GM13977 (cell line): ENCODE measurements at regions not wholly inside any gene's neighbourhood (a gene's known extent, or its start where the extent isn't known, plus 50 kb on each side); places are given as distances from the start of the nearest gene placed in this dataset.

Source experiments
- DNase-seq: peaks from one replicate; pipeline ENCODE4 v3.0.0; 2012; ENCODE audit warnings: low spot score
- CTCF ChIP-seq: IDR thresholded peaks from 2 replicates; pipeline ENCODE4 v1.5.1; 2012; ENCODE audit warnings: mild to moderate bottlenecking, control low read depth; ENCODE audit not compliant: insufficient read depth; ENCODE audit errors: extremely low read depth, missing control alignments
- in situ Hi-C: fragments of 300-500 bp; cut with MboI; formaldehyde crosslinking; loops from one replicate; pipeline ENCODE4 v1.12.0; 2022; ENCODE audit warnings: low sequenced_read_pairs, low pct_unique_long_range_greater_than_20kb, mixed read lengths, inconsistent platforms; ENCODE audit not compliant: unreplicated experiment

- in situ Hi-C loops, result loop anchor here (25.0 kb wide), 1 partner anchor 449 kb away; no protein-coding TSS in a partner anchor
- TF ChIP-seq CTCF, result peak; percentile 71
- DNase-seq, result peak; percentile 40
These were observed 200.0 kb downstream of the LY86 start for GRCh38 chr6:6788394-6789032.

GRCh38 chr6:6790393-6790792 lies 201.9 kb downstream of the LY86 start:
- in situ Hi-C loops, result loop anchor here (25.0 kb wide), 1 partner anchor 447 kb away; no protein-coding TSS in a partner anchor
- TF ChIP-seq CTCF, result no peak

GRCh38 chr6:6790891-6791290 lies 202.4 kb downstream of the LY86 start:
- TF ChIP-seq CTCF, result no peak
- in situ Hi-C loops, result loop anchor here (25.0 kb wide), 1 partner anchor 446 kb away; no protein-coding TSS in a partner anchor
- no peak for DNase-seq

More at GRCh38 chr6:6790393-6790792, 201.9 kb downstream of the LY86 start:
- no peak for DNase-seq

- DNase-seq, result no peak
- in situ Hi-C loops, result loop anchor here (25.0 kb wide), 1 partner anchor 444 kb away; no protein-coding TSS in a partner anchor
- TF ChIP-seq CTCF, result no peak
These were observed 205.1 kb downstream of the LY86 start for GRCh38 chr6:6793388-6794250.

GRCh38 chr6:6795393-6795792 lies 206.9 kb downstream of the LY86 start:
- no peak for TF ChIP-seq CTCF
- DNase-seq, result no peak
- in situ Hi-C loops, result loop anchor here (25.0 kb wide), 1 partner anchor 442 kb away; no protein-coding TSS in a partner anchor

- in situ Hi-C loops, result loop anchor here (25.0 kb wide), 1 partner anchor 440 kb away; no protein-coding TSS in a partner anchor
- TF ChIP-seq CTCF, result no peak
- no peak for DNase-seq
These were observed 208.3 kb downstream of the LY86 start for GRCh38 chr6:6796818-6797217.
